ENCODE measurements at regions not wholly inside any gene's neighbourhood (a gene's known extent, or its start where the extent isn't known, plus 50 kb on each side); places are given as distances from the start of the nearest gene placed in this dataset.

GRCh38 chr4:177632481-177632880 lies 190.2 kb upstream of the AGA start:
- no peak for TF ChIP-seq CTCF (IDR thresholded peaks at IDR 0.05; ENCODE audit: low read depth, low read length)
- H3K36me3 ChIP-seq: no peaks in the 10 kb centered on the region
- H3K9me3 ChIP-seq (ENCODE audit: severe bottlenecking): no peaks in the 10 kb centered on the region
- no peak for DNase-seq
- H3K4me3 ChIP-seq (ENCODE audit: low read depth, low read length): no peak overlapping the region
- no peak overlapping the region for H3K27ac ChIP-seq
- peaks cover 79% of the 10 kb centered on the region for H3K27me3 ChIP-seq (ENCODE audit: insufficient read depth, low read depth, severe bottlenecking)

GRCh38 chr4:177638871-177639270 lies 196.6 kb upstream of the AGA start:
- Histone ChIP-seq H3K4me3 (ENCODE audit: low read depth, low read length) (no peak overlapping the region), H3K27me3 (ENCODE audit: insufficient read depth, low read depth, severe bottlenecking) (peaks cover 79% of the 10 kb centered on the region), H3K9me3 (ENCODE audit: severe bottlenecking) (no peaks in the 10 kb centered on the region), H3K27ac (no peak overlapping the region), H3K36me3 (no peaks in the 10 kb centered on the region)
- TF ChIP-seq CTCF (IDR thresholded peaks at IDR 0.05; ENCODE audit: low read depth, low read length): no peak
- DNase-seq: no peak

GRCh38 chr4:177640864-177641263 lies 198.6 kb upstream of the AGA start:
- DNase-seq: no peak
- H3K36me3 ChIP-seq: no peaks in the 10 kb centered on the region
- TF ChIP-seq CTCF (IDR thresholded peaks at IDR 0.05; ENCODE audit: low read depth, low read length): no peak

GRCh38 chr4:177660223-177660622 lies 218.0 kb upstream of the AGA start:
- H3K27ac ChIP-seq: no peak overlapping the region
- no peak for DNase-seq
- H3K27me3 ChIP-seq (ENCODE audit: insufficient read depth, low read depth, severe bottlenecking): peaks cover 83% of the 10 kb centered on the region
- no peaks in the 10 kb centered on the region for H3K36me3 ChIP-seq
- TF ChIP-seq CTCF (IDR thresholded peaks at IDR 0.05; ENCODE audit: low read depth, low read length): no peak
- peaks cover 10% of the 10 kb centered on the region for H3K9me3 ChIP-seq (ENCODE audit: severe bottlenecking)
- H3K4me3 ChIP-seq (ENCODE audit: low read depth, low read length): no peak overlapping the region

More at GRCh38 chr4:177640864-177641263, 198.6 kb upstream of the AGA start:
- no peak overlapping the region for H3K27ac ChIP-seq
- peaks cover 65% of the 10 kb centered on the region for H3K27me3 ChIP-seq (ENCODE audit: insufficient read depth, low read depth, severe bottlenecking)
- H3K9me3 ChIP-seq (ENCODE audit: severe bottlenecking): no peaks in the 10 kb centered on the region
- H3K4me3 ChIP-seq (ENCODE audit: low read depth, low read length): no peak overlapping the region

- Histone ChIP-seq H3K36me3 (no peaks in the 10 kb centered on the region), H3K9me3 (ENCODE audit: severe bottlenecking) (no peaks in the 10 kb centered on the region), H3K4me3 (ENCODE audit: low read depth, low read length) (no peak overlapping the region), H3K27ac (no peak overlapping the region), H3K27me3 (ENCODE audit: insufficient read depth, low read depth, severe bottlenecking) (peaks cover 82% of the 10 kb centered on the region)
- peak; percentile 18 for DNase-seq
- TF ChIP-seq CTCF (IDR thresholded peaks at IDR 0.05; ENCODE audit: low read depth, low read length): peak; percentile 33; the same call in 1 of the 2 replicates
Measured at GRCh38 chr4:177667687-177668086, 225.4 kb upstream of the AGA start.

GRCh38 chr4:177671387-177671786 lies 229.2 kb upstream of the AGA start:
- no peak for TF ChIP-seq CTCF (IDR thresholded peaks at IDR 0.05; ENCODE audit: low read depth, low read length)
- no peak for DNase-seq
- H3K27ac ChIP-seq: no peak overlapping the region
- H3K27me3 ChIP-seq (ENCODE audit: insufficient read depth, low read depth, severe bottlenecking): peaks cover 74% of the 10 kb centered on the region
- no peaks in the 10 kb centered on the region for H3K9me3 ChIP-seq (ENCODE audit: severe bottlenecking)
- H3K4me3 ChIP-seq (ENCODE audit: low read depth, low read length): no peak overlapping the region
- no peaks in the 10 kb centered on the region for H3K36me3 ChIP-seq
